ENCODE measurements at regions not wholly inside any gene's neighbourhood (a gene's known extent, or its start where the extent isn't known, plus 50 kb on each side); places are given as distances from the start of the nearest gene placed in this dataset.

DNA sequence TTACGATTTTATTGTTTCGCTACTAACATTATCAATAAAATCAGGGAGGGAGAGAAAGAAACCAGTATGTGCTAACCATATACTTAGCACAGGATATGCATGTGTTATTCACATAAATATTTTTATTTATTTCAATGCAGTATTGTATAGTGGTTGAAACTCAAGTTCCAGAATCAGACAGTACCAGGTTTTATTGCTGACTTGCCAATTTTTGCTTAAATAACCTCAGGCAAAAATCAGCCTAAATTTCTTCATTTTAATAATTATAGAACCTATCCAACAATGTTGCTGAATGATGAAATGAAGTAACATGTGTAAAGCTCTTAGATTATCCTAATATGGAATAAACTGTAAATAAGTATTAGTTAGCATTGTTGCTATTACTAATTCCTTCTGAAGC lies 61.4 kb upstream of the LRRC7 start:
- H3K4me2 ChIP-seq: no peak overlapping the region
- H3K36me3 ChIP-seq (replicated peaks in 1 of 2; ENCODE audit: control insufficient read depth in 1 of 2, insufficient read depth in 2 of 2, low read length in 1 of 2): no peaks in the 10 kb centered on the region
- no peak overlapping the region for H3K27ac ChIP-seq (ENCODE audit: low read depth in 2 of 2, low read length in 1 of 2)
- no peak overlapping the region for H2AFZ ChIP-seq (ENCODE audit: low read depth)
- no peaks in the 10 kb centered on the region for H3F3A ChIP-seq (replicated peaks; ENCODE audit: insufficient read depth)
- ChIA-PET POLR2A (no interaction called here), CTCF (no interaction called here)
- H3K4me1 ChIP-seq (ENCODE audit: control insufficient read depth in 1 of 2, insufficient read depth in 2 of 2, low read depth in 1 of 2, low read length in 1 of 2): no peaks in the 10 kb centered on the region
- no peaks in the 10 kb centered on the region for H4K20me1 ChIP-seq (ENCODE audit: insufficient read depth)
- H3K27me3 ChIP-seq (ENCODE audit: insufficient read depth): no peaks in the 10 kb centered on the region
- no peaks in the 10 kb centered on the region for H3K9me3 ChIP-seq
- no peak overlapping the region for H3K4me3 ChIP-seq (ENCODE audit: low read depth in 2 of 2, low read length in 1 of 2)
- no peak for DNase-seq
- H3K79me2 ChIP-seq (ENCODE audit: insufficient read depth): no peaks in the 10 kb centered on the region
- 66% methylated on average over 2 of the region's 2 CpGs for WGBS (ENCODE audit: low lambda C conversion rate)
- no peak for TF ChIP-seq JUND (IDR thresholded peaks at IDR 0.05)
- TF ChIP-seq SIN3A (IDR thresholded peaks at IDR 0.05; ENCODE audit: borderline replicate concordance, low read depth, low read length): no peak
- no peak for TF ChIP-seq RCOR1 (IDR thresholded peaks at IDR 0.05; ENCODE audit: low read length)
- TF ChIP-seq, protein P1, sequence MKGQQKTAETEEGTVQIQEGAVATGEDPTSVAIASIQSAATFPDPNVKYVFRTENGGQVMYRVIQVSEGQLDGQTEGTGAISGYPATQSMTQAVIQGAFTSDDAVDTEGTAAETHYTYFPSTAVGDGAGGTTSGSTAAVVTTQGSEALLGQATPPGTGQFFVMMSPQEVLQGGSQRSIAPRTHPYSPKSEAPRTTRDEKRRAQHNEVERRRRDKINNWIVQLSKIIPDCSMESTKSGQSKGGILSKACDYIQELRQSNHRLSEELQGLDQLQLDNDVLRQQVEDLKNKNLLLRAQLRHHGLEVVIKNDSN (IDR thresholded peaks at IDR 0.05; ENCODE audit: borderline replicate concordance, low read depth): no peak
- no peaks in the 10 kb centered on the region for H3K9me2 ChIP-seq
- H3K9ac ChIP-seq: no peak overlapping the region

DNA sequence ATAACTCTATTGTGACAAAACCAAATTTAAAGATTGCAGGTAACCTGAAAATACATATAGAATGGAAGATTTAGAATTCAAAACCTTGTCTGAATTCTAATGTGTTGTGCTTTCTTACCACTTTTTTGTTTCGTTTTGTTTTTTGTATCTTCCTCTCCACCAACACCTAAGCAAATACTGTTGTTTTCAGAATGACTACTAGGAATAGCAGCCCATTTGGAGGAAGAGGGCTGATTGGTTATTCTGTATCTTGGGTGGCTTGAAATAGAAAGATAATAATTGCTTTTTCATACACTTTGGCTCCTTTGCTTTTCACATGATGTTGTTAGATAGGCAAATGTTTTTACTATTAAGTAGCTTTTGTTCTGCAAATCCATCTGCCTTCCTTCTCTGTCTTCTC lies 61.0 kb upstream of the LRRC7 start:
- no peaks in the 10 kb centered on the region for H3K36me3 ChIP-seq (replicated peaks in 1 of 2; ENCODE audit: control insufficient read depth in 1 of 2, insufficient read depth in 2 of 2, low read length in 1 of 2)
- 13% methylated on average over 1 of the region's 1 CpG for WGBS (ENCODE audit: low lambda C conversion rate)
- H3K9ac ChIP-seq: no peak overlapping the region
- H3K9me3 ChIP-seq: no peaks in the 10 kb centered on the region
- no peak overlapping the region for H2AFZ ChIP-seq (ENCODE audit: low read depth)
- H3F3A ChIP-seq (replicated peaks; ENCODE audit: insufficient read depth): no peaks in the 10 kb centered on the region
- no peaks in the 10 kb centered on the region for H3K79me2 ChIP-seq (ENCODE audit: insufficient read depth)
- H3K27ac ChIP-seq (ENCODE audit: low read depth in 2 of 2, low read length in 1 of 2): no peak overlapping the region
- no peak overlapping the region for H3K4me2 ChIP-seq
- no peaks in the 10 kb centered on the region for H3K27me3 ChIP-seq (ENCODE audit: insufficient read depth)
- ChIA-PET POLR2A (no interaction called here), CTCF (no interaction called here)
- no peak for DNase-seq
- H3K4me1 ChIP-seq (ENCODE audit: control insufficient read depth in 1 of 2, insufficient read depth in 2 of 2, low read depth in 1 of 2, low read length in 1 of 2): no peaks in the 10 kb centered on the region
- H3K4me3 ChIP-seq (ENCODE audit: low read depth in 2 of 2, low read length in 1 of 2): no peak overlapping the region
- no peaks in the 10 kb centered on the region for H3K9me2 ChIP-seq
- no peak for TF ChIP-seq TAF1 (IDR thresholded peaks at IDR 0.05; ENCODE audit: borderline replicate concordance, low read depth, low read length)
- TF ChIP-seq JUND (IDR thresholded peaks at IDR 0.05): no peak
- TF ChIP-seq MEF2A (IDR thresholded peaks at IDR 0.05; ENCODE audit: borderline replicate concordance, low read depth): no peak
- no peaks in the 10 kb centered on the region for H4K20me1 ChIP-seq (ENCODE audit: insufficient read depth)

DNA sequence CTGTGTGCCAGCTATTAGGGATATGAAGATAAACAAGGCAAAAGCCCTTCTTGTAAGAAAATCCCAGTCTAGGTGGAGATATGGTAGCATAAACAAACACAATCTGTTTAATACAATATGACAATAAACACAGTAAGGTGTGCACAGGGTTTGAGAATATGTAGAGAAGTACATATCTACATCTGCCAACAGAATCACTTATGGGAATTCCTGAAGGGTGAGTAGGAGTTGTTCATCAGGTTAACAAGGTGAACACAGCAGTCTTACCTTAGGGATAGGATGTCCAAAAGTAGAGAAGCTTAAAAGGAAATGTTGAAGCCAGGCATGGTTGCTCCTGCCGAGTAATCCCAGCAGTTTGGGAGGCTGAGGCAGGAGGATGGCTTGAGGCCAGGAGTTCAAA lies 57.7 kb upstream of the LRRC7 start:
- WGBS (ENCODE audit: low lambda C conversion rate): 53% methylated on average over 1 of the region's 1 CpG
- Histone ChIP-seq H3F3A (replicated peaks; ENCODE audit: insufficient read depth) (no peaks in the 10 kb centered on the region), H3K4me2 (no peak overlapping the region), H3K4me1 (ENCODE audit: control insufficient read depth in 1 of 2, insufficient read depth in 2 of 2, low read depth in 1 of 2, low read length in 1 of 2) (no peaks in the 10 kb centered on the region), H3K79me2 (ENCODE audit: insufficient read depth) (no peaks in the 10 kb centered on the region), H3K27ac (ENCODE audit: low read depth in 2 of 2, low read length in 1 of 2) (no peak overlapping the region), H3K4me3 (ENCODE audit: low read depth in 2 of 2, low read length in 1 of 2) (no peak overlapping the region), H2AFZ (ENCODE audit: low read depth) (no peak overlapping the region), H3K27me3 (ENCODE audit: insufficient read depth) (no peaks in the 10 kb centered on the region), H3K9me3 (no peaks in the 10 kb centered on the region), H4K20me1 (ENCODE audit: insufficient read depth) (no peaks in the 10 kb centered on the region), H3K9me2 (no peaks in the 10 kb centered on the region; the same call in 1 of the 2 replicates), H3K36me3 (replicated peaks in 1 of 2; ENCODE audit: control insufficient read depth in 1 of 2, insufficient read depth in 2 of 2, low read length in 1 of 2) (no peaks in the 10 kb centered on the region), H3K9ac (no peak overlapping the region)
- POLR2A ChIA-PET: no interaction called here
- DNase-seq: no peak
- CTCF ChIA-PET: interaction anchor here (1.4 kb wide), 1 partner anchor 11 kb away, joined by 4 read pairs; no protein-coding TSS in a partner anchor
- TF ChIP-seq, protein P2, sequence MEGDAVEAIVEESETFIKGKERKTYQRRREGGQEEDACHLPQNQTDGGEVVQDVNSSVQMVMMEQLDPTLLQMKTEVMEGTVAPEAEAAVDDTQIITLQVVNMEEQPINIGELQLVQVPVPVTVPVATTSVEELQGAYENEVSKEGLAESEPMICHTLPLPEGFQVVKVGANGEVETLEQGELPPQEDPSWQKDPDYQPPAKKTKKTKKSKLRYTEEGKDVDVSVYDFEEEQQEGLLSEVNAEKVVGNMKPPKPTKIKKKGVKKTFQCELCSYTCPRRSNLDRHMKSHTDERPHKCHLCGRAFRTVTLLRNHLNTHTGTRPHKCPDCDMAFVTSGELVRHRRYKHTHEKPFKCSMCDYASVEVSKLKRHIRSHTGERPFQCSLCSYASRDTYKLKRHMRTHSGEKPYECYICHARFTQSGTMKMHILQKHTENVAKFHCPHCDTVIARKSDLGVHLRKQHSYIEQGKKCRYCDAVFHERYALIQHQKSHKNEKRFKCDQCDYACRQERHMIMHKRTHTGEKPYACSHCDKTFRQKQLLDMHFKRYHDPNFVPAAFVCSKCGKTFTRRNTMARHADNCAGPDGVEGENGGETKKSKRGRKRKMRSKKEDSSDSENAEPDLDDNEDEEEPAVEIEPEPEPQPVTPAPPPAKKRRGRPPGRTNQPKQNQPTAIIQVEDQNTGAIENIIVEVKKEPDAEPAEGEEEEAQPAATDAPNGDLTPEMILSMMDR (IDR thresholded peaks at IDR 0.05): no peak
- TF ChIP-seq FOXM1 (IDR thresholded peaks at IDR 0.05; ENCODE audit: low read depth) (no peak), NRF1 (IDR thresholded peaks at IDR 0.05; ENCODE audit: low read depth, low read length) (no peak), GATA2 (CRISPR knock-in tag; IDR thresholded peaks at IDR 0.05) (no peak), POLR2AphosphoS5 (IDR thresholded peaks at IDR 0.05; ENCODE audit: low read depth, low read length) (no peak), TCF12 (IDR thresholded peaks at IDR 0.05) (no peak), GABPA (IDR thresholded peaks at IDR 0.05; ENCODE audit: low read depth) (no peak), EZH2phosphoT487 (IDR thresholded peaks at IDR 0.05; ENCODE audit: borderline replicate concordance, low read depth) (no peak)
- TF ChIP-seq, protein P3, sequence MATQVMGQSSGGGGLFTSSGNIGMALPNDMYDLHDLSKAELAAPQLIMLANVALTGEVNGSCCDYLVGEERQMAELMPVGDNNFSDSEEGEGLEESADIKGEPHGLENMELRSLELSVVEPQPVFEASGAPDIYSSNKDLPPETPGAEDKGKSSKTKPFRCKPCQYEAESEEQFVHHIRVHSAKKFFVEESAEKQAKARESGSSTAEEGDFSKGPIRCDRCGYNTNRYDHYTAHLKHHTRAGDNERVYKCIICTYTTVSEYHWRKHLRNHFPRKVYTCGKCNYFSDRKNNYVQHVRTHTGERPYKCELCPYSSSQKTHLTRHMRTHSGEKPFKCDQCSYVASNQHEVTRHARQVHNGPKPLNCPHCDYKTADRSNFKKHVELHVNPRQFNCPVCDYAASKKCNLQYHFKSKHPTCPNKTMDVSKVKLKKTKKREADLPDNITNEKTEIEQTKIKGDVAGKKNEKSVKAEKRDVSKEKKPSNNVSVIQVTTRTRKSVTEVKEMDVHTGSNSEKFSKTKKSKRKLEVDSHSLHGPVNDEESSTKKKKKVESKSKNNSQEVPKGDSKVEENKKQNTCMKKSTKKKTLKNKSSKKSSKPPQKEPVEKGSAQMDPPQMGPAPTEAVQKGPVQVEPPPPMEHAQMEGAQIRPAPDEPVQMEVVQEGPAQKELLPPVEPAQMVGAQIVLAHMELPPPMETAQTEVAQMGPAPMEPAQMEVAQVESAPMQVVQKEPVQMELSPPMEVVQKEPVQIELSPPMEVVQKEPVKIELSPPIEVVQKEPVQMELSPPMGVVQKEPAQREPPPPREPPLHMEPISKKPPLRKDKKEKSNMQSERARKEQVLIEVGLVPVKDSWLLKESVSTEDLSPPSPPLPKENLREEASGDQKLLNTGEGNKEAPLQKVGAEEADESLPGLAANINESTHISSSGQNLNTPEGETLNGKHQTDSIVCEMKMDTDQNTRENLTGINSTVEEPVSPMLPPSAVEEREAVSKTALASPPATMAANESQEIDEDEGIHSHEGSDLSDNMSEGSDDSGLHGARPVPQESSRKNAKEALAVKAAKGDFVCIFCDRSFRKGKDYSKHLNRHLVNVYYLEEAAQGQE (IDR thresholded peaks at IDR 0.05; ENCODE audit: low read depth, low read length): no peak
- TF ChIP-seq, protein P4, sequence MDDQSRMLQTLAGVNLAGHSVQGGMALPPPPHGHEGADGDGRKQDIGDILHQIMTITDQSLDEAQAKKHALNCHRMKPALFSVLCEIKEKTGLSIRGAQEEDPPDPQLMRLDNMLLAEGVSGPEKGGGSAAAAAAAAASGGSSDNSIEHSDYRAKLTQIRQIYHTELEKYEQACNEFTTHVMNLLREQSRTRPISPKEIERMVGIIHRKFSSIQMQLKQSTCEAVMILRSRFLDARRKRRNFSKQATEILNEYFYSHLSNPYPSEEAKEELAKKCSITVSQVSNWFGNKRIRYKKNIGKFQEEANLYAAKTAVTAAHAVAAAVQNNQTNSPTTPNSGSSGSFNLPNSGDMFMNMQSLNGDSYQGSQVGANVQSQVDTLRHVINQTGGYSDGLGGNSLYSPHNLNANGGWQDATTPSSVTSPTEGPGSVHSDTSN (IDR thresholded peaks at IDR 0.05): no peak

Data from SK-N-SH (cell line).